ENCODE measurements at regions not wholly inside any gene's neighbourhood (a gene's known extent, or its start where the extent isn't known, plus 50 kb on each side); places are given as distances from the start of the nearest gene placed in this dataset.

GRCh38 chr6:97456070-97456469, 173.1 kb upstream of the MMS22L start:
- TF ChIP-seq, protein P1, sequence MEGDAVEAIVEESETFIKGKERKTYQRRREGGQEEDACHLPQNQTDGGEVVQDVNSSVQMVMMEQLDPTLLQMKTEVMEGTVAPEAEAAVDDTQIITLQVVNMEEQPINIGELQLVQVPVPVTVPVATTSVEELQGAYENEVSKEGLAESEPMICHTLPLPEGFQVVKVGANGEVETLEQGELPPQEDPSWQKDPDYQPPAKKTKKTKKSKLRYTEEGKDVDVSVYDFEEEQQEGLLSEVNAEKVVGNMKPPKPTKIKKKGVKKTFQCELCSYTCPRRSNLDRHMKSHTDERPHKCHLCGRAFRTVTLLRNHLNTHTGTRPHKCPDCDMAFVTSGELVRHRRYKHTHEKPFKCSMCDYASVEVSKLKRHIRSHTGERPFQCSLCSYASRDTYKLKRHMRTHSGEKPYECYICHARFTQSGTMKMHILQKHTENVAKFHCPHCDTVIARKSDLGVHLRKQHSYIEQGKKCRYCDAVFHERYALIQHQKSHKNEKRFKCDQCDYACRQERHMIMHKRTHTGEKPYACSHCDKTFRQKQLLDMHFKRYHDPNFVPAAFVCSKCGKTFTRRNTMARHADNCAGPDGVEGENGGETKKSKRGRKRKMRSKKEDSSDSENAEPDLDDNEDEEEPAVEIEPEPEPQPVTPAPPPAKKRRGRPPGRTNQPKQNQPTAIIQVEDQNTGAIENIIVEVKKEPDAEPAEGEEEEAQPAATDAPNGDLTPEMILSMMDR (conservative IDR thresholded peaks at IDR 0.05; ENCODE audit: low read length) = no peak
- no peak for TF ChIP-seq EZH2phosphoT487 (IDR thresholded peaks at IDR 0.05; ENCODE audit: borderline replicate concordance)
